ENCODE measurements at regions not wholly inside any gene's neighbourhood (a gene's known extent, or its start where the extent isn't known, plus 50 kb on each side); places are given as distances from the start of the nearest gene placed in this dataset.

DNA sequence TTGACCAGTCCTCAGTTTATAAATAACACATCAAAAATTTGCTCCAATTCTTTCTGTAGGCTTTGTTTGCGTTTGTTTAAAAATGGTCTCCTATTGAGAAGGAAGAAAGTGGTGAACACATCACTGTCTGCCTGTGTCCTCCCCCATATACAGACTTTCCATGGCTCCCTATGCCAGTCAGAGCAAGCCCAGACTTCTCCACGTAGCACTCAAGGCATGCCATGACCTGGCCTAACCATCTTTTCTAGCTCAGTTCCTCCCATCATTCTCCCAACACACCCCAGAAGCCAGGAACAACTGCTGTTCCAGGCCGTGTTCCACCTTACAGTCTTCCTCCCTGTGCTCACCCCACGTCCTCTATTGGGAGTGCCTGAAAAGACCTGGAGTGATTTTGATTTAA is 129.6 kb upstream of the ZNF618 start:
- TF ChIP-seq, protein P1, sequence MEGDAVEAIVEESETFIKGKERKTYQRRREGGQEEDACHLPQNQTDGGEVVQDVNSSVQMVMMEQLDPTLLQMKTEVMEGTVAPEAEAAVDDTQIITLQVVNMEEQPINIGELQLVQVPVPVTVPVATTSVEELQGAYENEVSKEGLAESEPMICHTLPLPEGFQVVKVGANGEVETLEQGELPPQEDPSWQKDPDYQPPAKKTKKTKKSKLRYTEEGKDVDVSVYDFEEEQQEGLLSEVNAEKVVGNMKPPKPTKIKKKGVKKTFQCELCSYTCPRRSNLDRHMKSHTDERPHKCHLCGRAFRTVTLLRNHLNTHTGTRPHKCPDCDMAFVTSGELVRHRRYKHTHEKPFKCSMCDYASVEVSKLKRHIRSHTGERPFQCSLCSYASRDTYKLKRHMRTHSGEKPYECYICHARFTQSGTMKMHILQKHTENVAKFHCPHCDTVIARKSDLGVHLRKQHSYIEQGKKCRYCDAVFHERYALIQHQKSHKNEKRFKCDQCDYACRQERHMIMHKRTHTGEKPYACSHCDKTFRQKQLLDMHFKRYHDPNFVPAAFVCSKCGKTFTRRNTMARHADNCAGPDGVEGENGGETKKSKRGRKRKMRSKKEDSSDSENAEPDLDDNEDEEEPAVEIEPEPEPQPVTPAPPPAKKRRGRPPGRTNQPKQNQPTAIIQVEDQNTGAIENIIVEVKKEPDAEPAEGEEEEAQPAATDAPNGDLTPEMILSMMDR (IDR thresholded peaks at IDR 0.05), result no peak
- no peak for TF ChIP-seq POLR2A (IDR thresholded peaks at IDR 0.05)
